HepG2 (cell line): ENCODE measurements at regions not wholly inside any gene's neighbourhood (a gene's known extent, or its start where the extent isn't known, plus 50 kb on each side); places are given as distances from the start of the nearest gene placed in this dataset.

Experiments used
- RAD51 ChIP-seq: fragments of 450-650 bp; IDR thresholded peaks from 2 replicates; pipeline ENCODE4 v1.6.1; 2016; ENCODE audit warnings: borderline replicate concordance
- TF ChIP-seq, protein P1 (sequence below): sonication (generic); formaldehyde crosslinking; IDR thresholded peaks from 2 replicates; pipeline ENCODE4 v1.5.0; 2020; ENCODE audit warnings: mild to moderate bottlenecking, missing genetic modification reagents, moderate library complexity

DNA sequence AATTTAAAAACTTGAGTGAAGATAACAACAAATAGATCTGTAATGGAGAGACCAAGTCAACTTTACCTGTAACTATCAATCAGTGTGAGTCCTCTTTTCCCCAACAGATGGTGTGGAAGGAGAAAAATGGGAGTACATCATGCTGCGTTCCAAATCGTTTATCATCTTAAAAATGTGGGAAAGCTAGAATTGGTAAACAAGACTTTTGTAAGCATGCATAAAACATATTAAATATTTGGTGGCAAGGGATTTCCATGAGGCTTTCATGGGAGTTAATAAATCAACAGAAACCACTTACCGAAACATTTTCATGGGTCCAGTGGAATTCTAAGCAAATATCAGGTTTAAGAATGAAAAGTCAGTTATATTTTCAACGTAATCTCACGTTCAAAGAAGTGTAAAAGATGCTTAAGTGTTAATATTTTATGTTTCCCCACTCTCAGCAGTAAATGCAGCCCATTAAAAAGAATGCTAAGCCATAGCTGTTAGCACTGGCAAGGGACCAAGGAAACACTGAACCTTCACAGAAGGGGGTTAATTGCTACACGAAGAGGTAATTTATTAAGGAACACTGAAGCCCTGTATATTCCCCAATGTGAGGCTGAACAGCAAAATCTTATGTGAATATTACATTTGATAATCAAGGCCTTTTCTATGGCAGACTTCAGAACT, 117.0 kb downstream of the ZC3H11B start:
- no peak for TF ChIP-seq RAD51
- TF ChIP-seq, protein P1, sequence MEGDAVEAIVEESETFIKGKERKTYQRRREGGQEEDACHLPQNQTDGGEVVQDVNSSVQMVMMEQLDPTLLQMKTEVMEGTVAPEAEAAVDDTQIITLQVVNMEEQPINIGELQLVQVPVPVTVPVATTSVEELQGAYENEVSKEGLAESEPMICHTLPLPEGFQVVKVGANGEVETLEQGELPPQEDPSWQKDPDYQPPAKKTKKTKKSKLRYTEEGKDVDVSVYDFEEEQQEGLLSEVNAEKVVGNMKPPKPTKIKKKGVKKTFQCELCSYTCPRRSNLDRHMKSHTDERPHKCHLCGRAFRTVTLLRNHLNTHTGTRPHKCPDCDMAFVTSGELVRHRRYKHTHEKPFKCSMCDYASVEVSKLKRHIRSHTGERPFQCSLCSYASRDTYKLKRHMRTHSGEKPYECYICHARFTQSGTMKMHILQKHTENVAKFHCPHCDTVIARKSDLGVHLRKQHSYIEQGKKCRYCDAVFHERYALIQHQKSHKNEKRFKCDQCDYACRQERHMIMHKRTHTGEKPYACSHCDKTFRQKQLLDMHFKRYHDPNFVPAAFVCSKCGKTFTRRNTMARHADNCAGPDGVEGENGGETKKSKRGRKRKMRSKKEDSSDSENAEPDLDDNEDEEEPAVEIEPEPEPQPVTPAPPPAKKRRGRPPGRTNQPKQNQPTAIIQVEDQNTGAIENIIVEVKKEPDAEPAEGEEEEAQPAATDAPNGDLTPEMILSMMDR (CRISPR knock-in tag) = no peak
